Ammon's horn (tissue), 1 donor: ENCODE measurements at regions not wholly inside any gene's neighbourhood (a gene's known extent, or its start where the extent isn't known, plus 50 kb on each side); places are given as distances from the start of the nearest gene placed in this dataset.
"Not testable (repeated sequence)": the region's sequence is repeated elsewhere in the genome, so short reads cannot be mapped to it uniquely, and the experiment has no call there.

Experiments
- DNase-seq: peaks from one replicate; pipeline ENCODE4 v3.0.0-alpha.2; 2016; ENCODE audit warnings: low spot score

GRCh38 chr11:83403691-83404389, 117.7 kb upstream of the CCDC90B start:
- DNase-seq: no peak

DNA sequence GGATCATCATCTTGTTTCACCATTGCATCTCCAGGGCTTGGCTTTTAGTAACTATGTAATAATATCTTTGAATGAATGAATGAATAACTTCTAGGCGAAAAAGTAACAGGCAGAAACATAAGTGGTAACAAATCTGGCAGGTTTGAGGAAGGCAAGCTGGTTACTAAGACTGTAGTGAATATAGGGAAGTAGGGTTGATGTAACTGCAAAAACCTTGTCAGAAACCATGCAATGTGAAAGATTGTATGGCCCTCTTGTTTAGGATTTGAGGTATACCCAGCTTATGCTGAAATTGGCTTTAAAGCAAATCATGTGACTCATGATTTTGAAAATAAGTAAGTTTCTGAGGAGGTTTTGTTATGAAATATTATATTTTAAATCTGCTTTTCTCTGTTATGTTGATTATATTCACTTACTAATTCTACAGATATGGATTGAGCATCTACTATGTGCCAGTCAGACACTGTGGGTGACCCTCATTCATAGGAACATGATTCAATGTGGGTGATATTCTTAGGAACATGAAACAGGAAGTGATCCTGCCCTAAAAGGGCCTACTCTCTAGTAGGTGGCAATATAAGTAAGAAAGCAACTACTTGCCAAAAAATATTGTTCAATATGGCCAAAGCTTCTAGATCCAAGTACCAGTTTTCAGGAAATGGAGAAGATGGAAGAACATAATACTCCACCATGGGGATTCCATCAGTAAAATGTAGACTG, 115.5 kb upstream of the CCDC90B start:
- DNase-seq: no peak

DNA sequence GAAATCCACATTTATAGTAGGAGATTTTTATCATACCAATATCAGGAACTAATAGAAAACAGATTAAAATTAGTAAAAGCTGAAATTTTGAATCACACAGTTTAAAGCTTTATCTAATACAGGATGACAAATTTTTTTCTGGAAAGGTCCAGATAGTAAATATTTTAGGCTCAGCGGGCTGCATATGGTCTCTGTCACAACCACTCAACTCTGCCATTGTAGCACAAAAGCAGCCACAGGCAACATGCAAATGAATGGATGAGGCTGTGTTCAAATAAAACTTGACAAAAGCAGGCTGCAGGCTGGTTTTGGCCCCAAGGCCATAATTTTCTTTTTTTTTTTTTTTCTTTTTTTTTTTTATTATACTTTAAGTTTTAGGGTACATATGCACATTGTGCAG, 108.2 kb upstream of the CCDC90B start:
- no peak for DNase-seq

GRCh38 chr11:83392556-83392955, 106.4 kb upstream of the CCDC90B start:
- DNase-seq: no peak

- DNase-seq: no peak
These were observed 103.8 kb upstream of the CCDC90B start for GRCh38 chr11:83389975-83390374.

DNA sequence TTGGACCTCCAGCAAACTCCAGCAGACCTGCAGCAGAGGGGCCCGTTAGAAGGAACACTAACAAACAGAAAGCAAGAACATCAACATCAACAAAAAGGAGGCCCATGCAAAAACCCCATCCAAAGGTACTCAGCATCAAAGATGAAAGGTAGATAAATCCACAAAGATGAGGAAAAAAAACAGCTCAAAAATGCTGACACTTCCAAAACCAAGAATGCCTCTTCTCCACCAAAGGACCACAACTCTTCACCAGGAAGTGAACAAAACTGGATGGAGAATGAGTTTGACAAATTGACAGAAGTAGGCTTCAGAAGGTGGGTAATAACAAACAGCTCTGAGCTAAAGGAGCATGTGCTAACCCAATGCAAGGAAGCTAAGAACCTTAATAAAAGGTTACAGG, 97.7 kb upstream of the CCDC90B start:
- DNase-seq: not testable (repeated sequence)

DNA sequence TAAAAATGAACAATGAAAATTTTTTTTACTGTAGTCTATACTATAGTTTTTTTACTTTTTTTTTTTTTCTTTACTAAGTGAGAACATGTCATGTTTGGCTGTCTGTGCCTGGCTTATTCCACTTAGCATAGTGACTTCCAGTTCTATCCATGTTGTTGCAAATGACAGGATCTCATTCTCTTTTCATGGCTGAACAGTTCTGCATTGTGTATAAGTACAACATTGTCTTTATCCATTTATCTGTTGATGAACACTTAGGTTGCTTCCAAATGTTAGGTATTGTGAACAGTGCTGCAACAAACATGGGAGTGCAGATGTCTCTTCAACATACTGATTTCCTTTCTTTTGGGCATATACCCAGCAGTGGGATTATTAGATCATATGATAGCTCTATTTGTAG, 88.1 kb upstream of the CCDC90B start:
- DNase-seq: peak; percentile 60

GRCh38 chr11:83371489-83371888, 85.3 kb upstream of the CCDC90B start:
- no peak for DNase-seq

- no peak for DNase-seq
These were observed 81.6 kb upstream of the CCDC90B start for GRCh38 chr11:83367745-83368144.

- DNase-seq: no peak
These were observed 78.4 kb upstream of the CCDC90B start for GRCh38 chr11:83364500-83365045.

- DNase-seq: no peak
These were observed 77.1 kb upstream of the CCDC90B start for GRCh38 chr11:83363312-83363711.

DNA sequence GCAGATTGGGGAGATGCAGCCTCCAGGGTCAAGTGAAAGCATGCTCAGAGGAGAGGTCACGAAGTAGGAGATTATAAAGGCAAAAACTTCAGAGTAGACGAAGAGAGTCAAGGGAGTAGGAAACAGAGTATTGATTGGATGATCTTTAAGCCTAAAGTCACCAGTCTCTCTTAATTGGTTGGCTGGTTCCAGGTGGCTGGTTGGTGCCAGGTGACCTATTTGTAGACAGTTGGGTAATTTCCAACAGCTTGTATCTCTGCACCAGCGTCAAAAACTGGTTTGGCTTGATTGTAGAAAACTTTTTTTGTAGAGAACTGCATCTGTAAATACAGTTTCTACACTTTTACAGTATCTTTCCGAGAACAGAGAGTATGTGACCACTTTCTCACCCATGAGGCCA, 75.7 kb upstream of the CCDC90B start:
- DNase-seq: no peak

DNA sequence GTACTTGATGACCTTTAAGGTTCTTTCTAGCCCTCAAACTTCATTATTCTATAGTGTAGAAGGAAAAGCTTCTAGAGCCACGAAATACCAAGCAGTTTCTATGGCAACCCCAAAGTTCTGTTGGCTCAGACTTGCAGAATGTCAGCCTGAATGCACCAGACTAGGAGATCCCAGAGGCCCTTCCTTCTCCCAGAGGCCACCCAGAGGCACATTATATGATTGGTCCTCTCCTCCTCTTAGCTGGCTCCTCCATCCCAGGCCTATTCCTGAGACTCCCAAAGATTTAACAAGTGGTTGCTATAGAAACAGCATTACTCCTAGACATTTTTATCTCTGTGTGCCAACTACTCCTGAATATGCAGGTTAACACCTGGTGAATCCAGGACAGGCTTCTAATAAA, 69.2 kb upstream of the CCDC90B start:
- peak; percentile 11 for DNase-seq

DNA sequence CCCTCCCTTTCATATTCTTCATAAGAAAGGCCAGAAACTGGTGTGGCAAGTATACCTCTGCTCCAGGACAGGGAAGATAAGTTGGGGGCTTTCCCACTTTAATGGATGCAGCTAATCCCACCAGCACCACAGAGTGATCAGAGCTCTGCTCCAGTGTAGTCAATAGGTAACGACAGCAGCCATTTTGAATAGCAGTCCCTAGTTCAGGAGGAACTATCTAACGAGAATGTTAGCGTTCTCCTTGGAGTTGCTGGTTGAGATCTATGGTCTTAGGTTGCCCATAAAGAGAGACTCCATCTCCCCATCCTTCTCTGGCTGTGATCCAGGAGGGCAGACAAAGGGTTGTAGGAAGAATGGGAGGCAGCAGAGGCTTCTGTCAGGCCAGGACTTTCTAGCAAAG, 64.0 kb upstream of the CCDC90B start:
- no peak for DNase-seq

GRCh38 chr11:83349296-83349695, 63.1 kb upstream of the CCDC90B start:
- DNase-seq: peak; percentile 65

- not testable (repeated sequence) for DNase-seq
These were observed 60.5 kb upstream of the CCDC90B start for GRCh38 chr11:83346706-83347105.

DNA sequence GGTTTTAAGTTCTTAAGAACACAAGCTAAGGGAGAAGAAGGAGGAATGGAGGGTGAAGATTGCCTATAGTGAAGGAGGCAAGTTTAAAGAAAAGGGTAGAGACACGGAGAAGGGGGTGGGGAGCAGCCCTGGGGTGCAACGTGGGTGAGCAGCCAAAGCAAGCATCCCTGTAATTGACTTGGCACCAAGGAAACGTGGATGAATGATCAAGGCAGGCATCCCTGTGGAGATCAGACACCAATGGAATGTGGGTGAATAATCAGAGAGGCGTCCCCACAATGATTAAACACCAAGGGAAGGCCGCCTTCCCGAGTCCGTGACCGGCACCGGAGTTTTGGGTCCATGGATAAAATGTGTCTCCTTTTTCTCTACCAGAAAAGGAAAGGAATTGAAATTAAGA, 58.4 kb upstream of the CCDC90B start:
- not testable (repeated sequence) for DNase-seq

GRCh38 chr11:83336993-83337392, 50.8 kb upstream of the CCDC90B start:
- DNase-seq: no peak
